ENCODE measurements at regions not wholly inside any gene's neighbourhood (a gene's known extent, or its start where the extent isn't known, plus 50 kb on each side); places are given as distances from the start of the nearest gene placed in this dataset.

DNA sequence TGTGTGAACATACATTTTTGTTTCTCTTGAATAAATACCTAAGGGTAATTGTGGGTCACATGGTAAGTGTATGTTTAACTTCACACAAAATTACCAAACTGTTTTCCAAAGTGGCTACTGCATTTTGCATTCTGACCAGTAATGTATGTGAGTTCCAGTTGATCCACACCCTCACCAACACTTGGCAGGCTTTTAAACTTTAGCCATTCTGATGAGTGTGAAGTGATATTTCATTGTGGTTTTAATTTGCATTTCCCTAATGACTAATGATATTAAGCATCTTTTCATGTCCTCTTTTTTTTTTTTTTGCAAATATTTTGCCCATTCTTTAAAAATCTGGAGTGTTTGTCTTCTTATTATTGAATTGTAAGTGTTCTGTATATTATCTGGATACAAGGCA, 53.5 kb upstream of the MAST4 start:
- no peak for DNase-seq (ENCODE audit: low read depth in 2 of 2)

Measured in dermis microvascular lymphatic vessel endothelial cell (primary cell).